ENCODE measurements at regions not wholly inside any gene's neighbourhood (a gene's known extent, or its start where the extent isn't known, plus 50 kb on each side); places are given as distances from the start of the nearest gene placed in this dataset.

- CTCF ChIA-PET, result interaction anchor here (0.8 to 1.4 kb wide), 2 partner anchors 13 to 388 kb away, joined by 3 to 6 read pairs; no protein-coding TSS in a partner anchor
Observed at GRCh38 chr4:181140037-181140603, 1103.1 kb upstream of the TENM3 start.

More at GRCh38 chr4:181140037-181140603, 1103.1 kb upstream of the TENM3 start:
- DNase-seq (ENCODE audit: low read depth, low spot score) (no peak), FAIRE-seq (no peak), ATAC-seq (no peak)
- H3K27me3 ChIP-seq (replicated peaks in 1 of 2; ENCODE audit: control insufficient read depth in 2 of 2, insufficient read depth in 2 of 2, low read length in 1 of 2), result no peaks in the 10 kb centered on the region
- H3K9me3 ChIP-seq (replicated peaks; ENCODE audit: control insufficient read depth, insufficient read depth, low read length), result no peaks in the 10 kb centered on the region
- in situ Hi-C loops (cut with MboI) (loop anchor here (5.0 kb wide), 1 partner anchor 392 kb away; no protein-coding TSS in a partner anchor), intact Hi-C loops (cut with micrococcal nuclease; ENCODE audit: unreplicated experiment) (loop anchor here (5.0 to 10.0 kb wide), 2 partner anchors 162 to 1665 kb away; no protein-coding TSS in a partner anchor)
- no TSS peak for BruUV-seq (replicated peaks)
- H2AFZ ChIP-seq (ENCODE audit: control insufficient read depth, low read depth, low read length), result no peak overlapping the region
- H3K9ac ChIP-seq (ENCODE audit: control insufficient read depth, insufficient read depth, low read length), result no peak overlapping the region
- WGBS (ENCODE audit: insufficient coverage, insufficient replicate concordance, low lambda C conversion rate, missing lambda C conversion rate), result 39% methylated on average over 6 of the region's 6 CpGs
- POLR2A ChIA-PET, result no interaction called here
- H3K27ac ChIP-seq (ENCODE audit: control insufficient read depth, insufficient read depth), result no peak overlapping the region
- no peaks in the 10 kb centered on the region for H3K36me3 ChIP-seq (ENCODE audit: control insufficient read depth in 2 of 2, insufficient read depth in 2 of 2, low read length in 1 of 2)
- no peak overlapping the region for H3K4me2 ChIP-seq (ENCODE audit: control insufficient read depth, insufficient read depth)
- RAD21 ChIA-PET (ENCODE audit: unreplicated experiment), result no interaction called here
- no peaks in the 10 kb centered on the region for H3K79me2 ChIP-seq (ENCODE audit: control insufficient read depth, insufficient read depth, low read length)
- H3K4me3 ChIP-seq, result no peak overlapping the region
- no peaks in the 10 kb centered on the region for H3K4me1 ChIP-seq (ENCODE audit: control insufficient read depth, insufficient read depth, low read length)
- TF ChIP-seq NFXL1 (IDR thresholded peaks at IDR 0.05; ENCODE audit: borderline replicate concordance) (no peak), REST (IDR thresholded peaks at IDR 0.05; ENCODE audit: low read depth, low read length) (no peak), NR2C2 (IDR thresholded peaks at IDR 0.05; ENCODE audit: borderline replicate concordance, control insufficient read depth, insufficient read length, low read depth) (no peak), CHD4 (IDR thresholded peaks at IDR 0.05) (no peak), IKZF1 (conservative IDR thresholded peaks at IDR 0.05) (no peak), WRNIP1 (IDR thresholded peaks at IDR 0.05; ENCODE audit: borderline replicate concordance, low read depth, low read length) (no peak), SIX5 (IDR thresholded peaks at IDR 0.05; ENCODE audit: low read depth, low read length, severe bottlenecking) (no peak), ZNF274 (IDR thresholded peaks at IDR 0.05; ENCODE audit: insufficient read depth, insufficient read length) (no peak), MXI1 (IDR thresholded peaks at IDR 0.05; ENCODE audit: low read depth, low read length) (no peak), ATF3 (IDR thresholded peaks at IDR 0.05; ENCODE audit: borderline replicate concordance, extremely low read depth, low read depth, low read length) (no peak), MEF2A (IDR thresholded peaks at IDR 0.05; ENCODE audit: insufficient read depth, low read depth, low read length) (no peak), ZZZ3 (IDR thresholded peaks at IDR 0.05; ENCODE audit: control insufficient read depth, insufficient read length, low read depth) (no peak), ZNF592 (IDR thresholded peaks at IDR 0.05) (no peak)
- SMC1A ChIA-PET (ENCODE audit: uncharacterized antibody, unreplicated experiment), result interaction anchor here (0.6 kb wide), 1 partner anchor 599 kb away, joined by 3 read pairs; no protein-coding TSS in a partner anchor
- H4K20me1 ChIP-seq (ENCODE audit: control insufficient read depth, insufficient read depth), result no peaks in the 10 kb centered on the region

Data from GM12878 (cell line).